BE2C (cell line): ENCODE measurements at regions not wholly inside any gene's neighbourhood (a gene's known extent, or its start where the extent isn't known, plus 50 kb on each side); places are given as distances from the start of the nearest gene placed in this dataset.

Source experiments
- DNase-seq: peaks from one replicate; pipeline ENCODE4 v3.0.0-alpha.2; 2020
- H3K27me3 ChIP-seq: fragments of 250-450 bp; sonication (Bioruptor Pico); 2 replicates; pipeline ENCODE4 v1.5.1; 2020; ENCODE audit warnings: mild to moderate bottlenecking
- H3K36me3 ChIP-seq: fragments of 250-450 bp; sonication (Bioruptor Pico); 2 replicates; pipeline ENCODE4 v1.5.1; 2020; ENCODE audit warnings: mild to moderate bottlenecking
- H3K4me1 ChIP-seq: fragments of 250-450 bp; sonication (Bioruptor Pico); 2 replicates; pipeline ENCODE4 v1.5.1; 2020
- H3K4me3 ChIP-seq: 2 replicates; pipeline ENCODE4 v1.5.1; 2011; ENCODE audit warnings: low read depth, low read length
- H3K9me3 ChIP-seq: fragments of 250-450 bp; sonication (Bioruptor Pico); 2 replicates; pipeline ENCODE4 v1.5.1; 2020
- TF ChIP-seq, protein P1 (sequence below): IDR thresholded peaks from 2 replicates; pipeline ENCODE4 v1.5.1; 2012; ENCODE audit warnings: mild to moderate bottlenecking, low read depth, low read length

DNA sequence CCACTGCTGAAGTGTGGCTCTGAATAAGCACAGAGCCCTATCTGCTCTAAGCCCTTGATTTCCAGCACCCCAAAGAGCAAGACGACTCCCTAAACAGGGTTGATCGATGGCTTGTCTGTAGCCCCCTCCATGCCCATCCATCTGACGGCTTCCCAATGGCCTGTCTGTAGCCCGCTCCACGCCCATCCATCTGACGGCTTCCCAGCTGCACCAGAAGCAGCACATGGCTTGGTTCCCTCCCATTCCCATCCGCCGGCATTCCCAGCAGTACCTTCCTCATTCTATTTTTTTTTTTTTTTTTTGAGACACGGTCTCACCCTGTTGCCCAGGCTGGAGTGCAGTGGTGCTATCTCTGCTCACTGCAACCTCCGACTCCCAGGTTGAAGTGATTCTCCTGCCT lies 64.5 kb downstream of the RBFOX3 start:
- TF ChIP-seq, protein P1, sequence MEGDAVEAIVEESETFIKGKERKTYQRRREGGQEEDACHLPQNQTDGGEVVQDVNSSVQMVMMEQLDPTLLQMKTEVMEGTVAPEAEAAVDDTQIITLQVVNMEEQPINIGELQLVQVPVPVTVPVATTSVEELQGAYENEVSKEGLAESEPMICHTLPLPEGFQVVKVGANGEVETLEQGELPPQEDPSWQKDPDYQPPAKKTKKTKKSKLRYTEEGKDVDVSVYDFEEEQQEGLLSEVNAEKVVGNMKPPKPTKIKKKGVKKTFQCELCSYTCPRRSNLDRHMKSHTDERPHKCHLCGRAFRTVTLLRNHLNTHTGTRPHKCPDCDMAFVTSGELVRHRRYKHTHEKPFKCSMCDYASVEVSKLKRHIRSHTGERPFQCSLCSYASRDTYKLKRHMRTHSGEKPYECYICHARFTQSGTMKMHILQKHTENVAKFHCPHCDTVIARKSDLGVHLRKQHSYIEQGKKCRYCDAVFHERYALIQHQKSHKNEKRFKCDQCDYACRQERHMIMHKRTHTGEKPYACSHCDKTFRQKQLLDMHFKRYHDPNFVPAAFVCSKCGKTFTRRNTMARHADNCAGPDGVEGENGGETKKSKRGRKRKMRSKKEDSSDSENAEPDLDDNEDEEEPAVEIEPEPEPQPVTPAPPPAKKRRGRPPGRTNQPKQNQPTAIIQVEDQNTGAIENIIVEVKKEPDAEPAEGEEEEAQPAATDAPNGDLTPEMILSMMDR, result no peak
- Histone ChIP-seq H3K4me1 (no peaks in the 10 kb centered on the region), H3K27me3 (peaks cover 72% of the 10 kb centered on the region), H3K9me3 (no peaks in the 10 kb centered on the region), H3K4me3 (no peak overlapping the region), H3K36me3 (no peaks in the 10 kb centered on the region)
- DNase-seq, result no peak

DNA sequence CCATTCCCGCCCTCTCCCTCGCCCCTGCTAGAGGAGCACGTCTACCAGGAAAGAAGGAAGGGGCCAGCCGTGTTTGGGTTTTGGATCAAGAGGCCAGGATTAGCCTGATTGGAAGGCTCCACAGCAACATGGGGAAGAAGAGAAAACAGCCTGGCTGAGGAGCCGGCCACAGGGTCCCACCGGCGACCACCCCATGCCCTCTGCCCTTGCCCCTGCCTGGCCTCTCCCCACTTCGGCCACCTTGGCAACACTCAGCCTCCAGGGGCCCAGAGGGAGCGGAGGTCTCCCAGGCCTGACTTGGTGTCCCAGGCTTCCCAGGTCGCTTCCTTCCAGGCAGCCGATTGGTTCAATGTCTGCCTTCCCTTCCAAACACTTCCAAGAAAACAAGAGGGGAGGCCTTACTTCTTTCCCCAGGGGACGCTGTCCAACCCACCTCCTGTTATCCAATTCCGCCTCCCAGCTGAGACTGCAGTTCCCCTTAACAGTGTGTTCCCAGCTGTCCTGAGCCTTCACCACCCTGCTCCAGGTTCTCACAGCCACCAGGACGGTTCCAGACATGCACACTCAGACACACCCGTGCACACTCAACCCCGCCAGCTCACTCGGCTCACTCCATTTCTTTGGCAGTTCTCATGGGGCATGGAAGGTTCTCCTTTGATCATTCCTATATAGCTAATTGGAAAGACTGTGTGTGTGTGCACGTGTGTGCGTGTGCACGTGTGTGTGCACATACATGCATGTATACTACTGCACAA lies 65.4 kb downstream of the RBFOX3 start:
- Histone ChIP-seq H3K4me3 (no peak overlapping the region), H3K36me3 (no peaks in the 10 kb centered on the region), H3K9me3 (no peaks in the 10 kb centered on the region), H3K4me1 (no peaks in the 10 kb centered on the region), H3K27me3 (peaks cover 68% of the 10 kb centered on the region)
- no peak for DNase-seq
- TF ChIP-seq, protein P1, result no peak

- H3K4me3 ChIP-seq, result no peak overlapping the region
- H3K27me3 ChIP-seq, result peaks cover 72% of the 10 kb centered on the region
- no peaks in the 10 kb centered on the region for H3K36me3 ChIP-seq
- DNase-seq, result no peak
- TF ChIP-seq, protein P1, result no peak
- H3K9me3 ChIP-seq, result no peaks in the 10 kb centered on the region
- no peaks in the 10 kb centered on the region for H3K4me1 ChIP-seq
Observed at GRCh38 chr17:79544142-79544914, 66.5 kb downstream of the RBFOX3 start.

- DNase-seq, result no peak
- Histone ChIP-seq H3K9me3 (no peaks in the 10 kb centered on the region), H3K36me3 (no peaks in the 10 kb centered on the region), H3K4me3 (no peak overlapping the region), H3K4me1 (no peaks in the 10 kb centered on the region), H3K27me3 (peaks cover 66% of the 10 kb centered on the region)
- TF ChIP-seq, protein P1, result no peak
Observed at GRCh38 chr17:79543531-79543930, 67.3 kb downstream of the RBFOX3 start.

DNA sequence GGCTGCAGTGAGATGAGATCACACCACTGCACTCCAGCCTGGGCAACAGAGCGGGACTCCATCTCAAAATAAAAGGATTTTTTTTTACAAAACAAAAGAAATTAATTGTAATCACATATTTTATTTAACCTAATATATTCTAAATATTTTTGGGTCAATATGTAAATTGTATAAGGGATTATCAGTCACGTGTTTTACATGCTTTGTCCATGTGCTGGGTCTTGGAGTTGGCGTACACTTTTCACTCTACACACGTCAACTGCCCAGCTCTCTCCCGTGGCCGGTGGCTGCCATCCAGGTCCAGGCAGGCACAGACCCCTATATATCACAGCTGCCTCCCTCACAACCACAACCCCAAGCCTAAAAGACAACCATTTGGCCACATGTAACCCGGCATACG lies 68.1 kb downstream of the RBFOX3 start:
- Histone ChIP-seq H3K9me3 (no peaks in the 10 kb centered on the region), H3K4me1 (no peaks in the 10 kb centered on the region), H3K4me3 (no peak overlapping the region), H3K36me3 (no peaks in the 10 kb centered on the region), H3K27me3 (peaks cover 58% of the 10 kb centered on the region)
- TF ChIP-seq, protein P1, result no peak
- no peak for DNase-seq
